Mesendoderm (in vitro differentiated cells): ENCODE measurements at regions not wholly inside any gene's neighbourhood (a gene's known extent, or its start where the extent isn't known, plus 50 kb on each side); places are given as distances from the start of the nearest gene placed in this dataset.
A peak's percentile ranks its signal among the peaks of the same experiment; 100 is the strongest.

Source experiments
- DNase-seq: peaks from one replicate; pipeline ENCODE4 v3.0.0; 2013
- H2AK5ac ChIP-seq: 2 replicates; pipeline ENCODE4 v1.6.1; 2013; ENCODE audit warnings: low read length, inconsistent platforms
- H2BK120ac ChIP-seq: 2 replicates; pipeline ENCODE4 v1.6.1; 2013; ENCODE audit warnings: low read depth, mild to moderate bottlenecking, low read length, moderate library complexity, mixed read lengths
- H2BK15ac ChIP-seq: replicated peaks from 2 replicates; pipeline ENCODE4 v1.6.1; 2013; ENCODE audit warnings: low read depth, mild to moderate bottlenecking, moderate library complexity
- H2BK5ac ChIP-seq: 2 replicates; pipeline ENCODE4 v1.6.1; 2013; ENCODE audit warnings: low read length, inconsistent platforms
- H3K18ac ChIP-seq: 2 replicates; pipeline ENCODE4 v1.6.1; 2013; ENCODE audit warnings: mild to moderate bottlenecking, low read length, mixed read lengths
- H3K23ac ChIP-seq: one replicate; pipeline ENCODE4 v1.6.1; 2013; ENCODE audit warnings: low read length
- H3K27ac ChIP-seq: 2 replicates; pipeline ENCODE4 v1.5.1; 2013; ENCODE audit warnings: low read depth, mild to moderate bottlenecking, inconsistent platforms, low read length, moderate library complexity
- H3K27me3 ChIP-seq: 2 replicates; pipeline ENCODE4 v1.6.1; 2013; ENCODE audit warnings: low read length, control low read depth, mild to moderate bottlenecking, inconsistent platforms; ENCODE audit not compliant: insufficient read depth, poor library complexity
- H3K36me3 ChIP-seq: 2 replicates; pipeline ENCODE4 v1.6.1; 2013; ENCODE audit warnings: low read length, inconsistent platforms; ENCODE audit not compliant: control insufficient read depth, insufficient read depth
- H3K4ac ChIP-seq: one replicate; pipeline ENCODE4 v1.6.1; 2013; ENCODE audit warnings: low read depth, mild to moderate bottlenecking, low read length, moderate library complexity
- H3K4me1 ChIP-seq: 2 replicates; pipeline ENCODE4 v1.6.1; 2013; ENCODE audit warnings: low read depth, low read length, inconsistent platforms; ENCODE audit not compliant: control insufficient read depth
- H3K4me2 ChIP-seq: 2 replicates; pipeline ENCODE4 v1.6.1; 2013; ENCODE audit warnings: low read length
- H3K4me3 ChIP-seq: 2 replicates; pipeline ENCODE4 v1.5.1; 2013; ENCODE audit warnings: mild to moderate bottlenecking, low read length
- H3K56ac ChIP-seq: one replicate; pipeline ENCODE4 v1.6.1; 2013; ENCODE audit warnings: low read length
- H3K79me1 ChIP-seq: 2 replicates; pipeline ENCODE4 v1.6.1; 2013; ENCODE audit warnings: low read length, inconsistent platforms
- H3K79me2 ChIP-seq: 2 replicates; pipeline ENCODE4 v1.6.1; 2013; ENCODE audit warnings: mild to moderate bottlenecking, low read length; ENCODE audit not compliant: control insufficient read depth, insufficient read depth
- H3K9ac ChIP-seq: 2 replicates; pipeline ENCODE4 v1.6.1; 2013; ENCODE audit warnings: low read length, inconsistent platforms
- H4K5ac ChIP-seq: one replicate; pipeline ENCODE4 v1.6.1; 2013; ENCODE audit warnings: low read length
- H4K8ac ChIP-seq: one replicate; pipeline ENCODE4 v1.6.1; 2013; ENCODE audit warnings: low read depth, mild to moderate bottlenecking, control low read depth, low read length, moderate library complexity
- WGBS: extraction: QIAGEN DNeasy Blood & Tissue Kit; methylation state at CpG from one replicate; pipeline ENCODE4 v1.1.7; 2013; ENCODE audit warnings: low lambda C conversion rate, missing lambda C conversion rate; ENCODE audit not compliant: insufficient coverage; ENCODE audit errors: extremely low coverage; 5-methylcytosine and 5-hydroxymethylcytosine counted together

GRCh38 chr17:6893382-6894205 lies 62.1 kb upstream of the TEKT1 start:
- Histone ChIP-seq H3K4ac (no peak overlapping the region), H3K27me3 (no peaks in the 10 kb centered on the region)

DNA sequence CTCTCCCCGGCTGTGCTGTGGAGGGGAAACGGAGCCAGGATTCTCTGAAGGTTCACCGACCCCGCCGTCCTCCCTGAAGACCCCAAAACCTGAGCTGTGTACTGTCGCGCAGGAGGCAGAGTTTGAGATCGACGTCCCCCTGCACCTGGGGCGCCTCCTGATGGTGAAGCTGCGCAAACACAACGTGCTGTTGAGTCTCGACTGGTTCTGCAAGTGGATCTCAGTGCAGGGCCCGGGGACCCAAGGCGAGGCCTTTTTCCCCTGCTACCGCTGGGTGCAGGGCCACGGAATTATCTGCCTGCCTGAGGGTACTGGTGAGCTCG lies 62.6 kb upstream of the TEKT1 start:
- no peaks in the 10 kb centered on the region for H3K27me3 ChIP-seq
- H3K18ac ChIP-seq, result no peak overlapping the region
- no peak overlapping the region for H3K27ac ChIP-seq
- peak overlapping the region; percentile 37 for H3K9ac ChIP-seq
- peak; percentile 75 for DNase-seq
- H3K79me1 ChIP-seq, result peaks cover 2% of the 10 kb centered on the region
- no peaks in the 10 kb centered on the region for H3K79me2 ChIP-seq
- no peak overlapping the region for H3K4ac ChIP-seq
- peak overlapping the region; percentile 53 for H3K56ac ChIP-seq
- H3K23ac ChIP-seq, result no peak overlapping the region
- no peaks in the 10 kb centered on the region for H3K4me1 ChIP-seq
- no peak overlapping the region for H4K8ac ChIP-seq
- H2BK15ac ChIP-seq, result no peak overlapping the region
- no peak overlapping the region for H4K5ac ChIP-seq
- H2AK5ac ChIP-seq, result no peak overlapping the region
- WGBS, result no CpG with 5 or more reads among the region's 18 CpGs
- no peak overlapping the region for H2BK5ac ChIP-seq
- H3K4me3 ChIP-seq, result no peak overlapping the region
- peaks cover 8% of the 10 kb centered on the region for H3K36me3 ChIP-seq
- peak overlapping the region; percentile 52 for H3K4me2 ChIP-seq
- no peak overlapping the region for H2BK120ac ChIP-seq

More at GRCh38 chr17:6893382-6894205, 62.1 kb upstream of the TEKT1 start:
- H3K79me2 ChIP-seq, result no peaks in the 10 kb centered on the region
- no peak overlapping the region for H3K27ac ChIP-seq
- no peak overlapping the region for H4K5ac ChIP-seq
- no peak overlapping the region for H3K18ac ChIP-seq
- peaks cover 2% of the 10 kb centered on the region for H3K79me1 ChIP-seq
- no peak overlapping the region for H2BK15ac ChIP-seq
- H3K36me3 ChIP-seq, result peaks cover 8% of the 10 kb centered on the region
- no CpG with 5 or more reads among the region's 36 CpGs for WGBS
- no peak overlapping the region for H2BK120ac ChIP-seq
- H3K9ac ChIP-seq, result peak overlapping the region; percentile 37
- H3K4me3 ChIP-seq, result no peak overlapping the region
- H3K56ac ChIP-seq, result peak overlapping the region; percentile 53
- peak; percentile 14 for DNase-seq
- H3K4me1 ChIP-seq, result no peaks in the 10 kb centered on the region
- peak overlapping the region; percentile 52 for H3K4me2 ChIP-seq
- H2BK5ac ChIP-seq, result no peak overlapping the region
- no peak overlapping the region for H4K8ac ChIP-seq
- no peak overlapping the region for H3K23ac ChIP-seq
- H2AK5ac ChIP-seq, result no peak overlapping the region

DNA sequence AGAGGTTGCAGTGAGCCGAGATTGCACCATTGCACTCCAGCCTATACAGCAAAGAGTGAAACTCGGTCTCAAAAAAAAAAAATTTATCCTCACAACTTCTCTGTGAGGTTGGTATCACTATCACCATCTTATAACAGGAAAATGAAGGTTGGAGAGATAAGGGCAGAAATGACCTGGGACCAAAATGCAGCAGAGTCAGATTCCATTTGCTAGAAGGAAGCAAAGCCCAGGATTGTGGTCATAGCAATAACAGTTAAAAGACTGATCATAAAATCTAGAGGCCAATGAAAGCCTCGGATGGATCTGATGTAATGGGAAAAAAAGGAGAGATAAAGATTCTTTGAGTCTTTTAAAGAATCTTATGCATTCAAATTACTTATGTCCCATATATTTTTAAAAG lies 69.6 kb upstream of the TEKT1 start:
- Histone ChIP-seq H3K4me1 (no peaks in the 10 kb centered on the region), H3K9ac (no peak overlapping the region), H3K79me1 (no peaks in the 10 kb centered on the region), H3K4me3 (no peak overlapping the region), H2BK5ac (no peak overlapping the region), H3K56ac (no peak overlapping the region), H3K4ac (no peak overlapping the region), H2BK120ac (no peak overlapping the region), H3K36me3 (peaks cover 8% of the 10 kb centered on the region), H4K8ac (no peak overlapping the region), H2AK5ac (no peak overlapping the region), H3K27ac (no peak overlapping the region), H4K5ac (no peak overlapping the region), H3K18ac (no peak overlapping the region), H3K79me2 (no peaks in the 10 kb centered on the region), H3K27me3 (no peaks in the 10 kb centered on the region), H2BK15ac (no peak overlapping the region), H3K23ac (no peak overlapping the region), H3K4me2 (no peak overlapping the region)
- WGBS, result no CpG with 5 or more reads among the region's 3 CpGs
- DNase-seq, result no peak

GRCh38 chr17:6903326-6903900 lies 71.9 kb upstream of the TEKT1 start:
- H3K23ac ChIP-seq, result no peak overlapping the region
- no peak overlapping the region for H3K4ac ChIP-seq
- no peak overlapping the region for H4K5ac ChIP-seq
- no peak overlapping the region for H2BK5ac ChIP-seq
- H3K4me2 ChIP-seq, result no peak overlapping the region
- no peak overlapping the region for H3K9ac ChIP-seq
- H2AK5ac ChIP-seq, result no peak overlapping the region
- no peak for DNase-seq
- H4K8ac ChIP-seq, result no peak overlapping the region
- no peaks in the 10 kb centered on the region for H3K79me1 ChIP-seq
- no peak overlapping the region for H2BK120ac ChIP-seq
- no peak overlapping the region for H2BK15ac ChIP-seq
- H3K4me3 ChIP-seq, result no peak overlapping the region
- H3K79me2 ChIP-seq, result no peaks in the 10 kb centered on the region
- H3K18ac ChIP-seq, result no peak overlapping the region
- no peak overlapping the region for H3K56ac ChIP-seq
- no peak overlapping the region for H3K27ac ChIP-seq
- no peaks in the 10 kb centered on the region for H3K36me3 ChIP-seq
- no peaks in the 10 kb centered on the region for H3K27me3 ChIP-seq
- H3K4me1 ChIP-seq, result no peaks in the 10 kb centered on the region
- no CpG with 5 or more reads among the region's 7 CpGs for WGBS

DNA sequence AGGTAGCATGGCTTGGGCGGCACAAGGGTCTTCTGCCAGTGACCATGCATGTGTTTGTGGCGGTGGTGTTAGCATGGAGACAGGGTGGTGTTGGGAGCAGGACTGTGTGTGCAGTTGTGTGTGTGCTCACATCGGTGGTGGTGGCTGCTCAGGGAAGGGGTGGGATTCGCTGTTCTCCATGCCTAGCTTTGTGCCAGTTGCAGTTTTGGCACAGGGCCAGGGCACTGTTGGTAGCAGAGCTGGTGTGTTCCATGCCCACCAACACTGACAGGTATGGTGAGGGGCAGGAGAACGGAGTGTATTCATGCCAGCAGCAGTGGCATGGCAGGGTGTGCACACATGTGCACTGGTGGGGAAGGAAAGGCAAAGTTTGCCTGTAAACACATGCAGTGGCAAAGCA lies 77.3 kb upstream of the TEKT1 start:
- Histone ChIP-seq H4K8ac (no peak overlapping the region), H3K79me2 (no peaks in the 10 kb centered on the region), H3K27ac (no peak overlapping the region), H3K18ac (no peak overlapping the region), H2BK15ac (no peak overlapping the region), H3K27me3 (no peaks in the 10 kb centered on the region), H3K36me3 (no peaks in the 10 kb centered on the region), H4K5ac (no peak overlapping the region), H3K79me1 (no peaks in the 10 kb centered on the region), H2BK120ac (no peak overlapping the region), H3K4me1 (no peaks in the 10 kb centered on the region), H2AK5ac (no peak overlapping the region), H3K4me3 (no peak overlapping the region), H3K9ac (no peak overlapping the region), H3K56ac (no peak overlapping the region), H3K23ac (no peak overlapping the region), H3K4me2 (no peak overlapping the region), H2BK5ac (no peak overlapping the region), H3K4ac (no peak overlapping the region)
- no CpG with 5 or more reads among the region's 5 CpGs for WGBS
- no peak for DNase-seq
